AG09309 (cell line): ENCODE measurements at regions not wholly inside any gene's neighbourhood (a gene's known extent, or its start where the extent isn't known, plus 50 kb on each side); places are given as distances from the start of the nearest gene placed in this dataset.
A peak's percentile ranks its signal among the peaks of the same experiment; 100 is the strongest.

ENCODE experiments used
- DNase-seq: peaks from one replicate; pipeline ENCODE4 v3.0.0-alpha.2; 2010; ENCODE audit warnings: low read depth
- H3K4me3 ChIP-seq: 2 replicates; pipeline ENCODE4 v1.5.1; 2011; ENCODE audit warnings: mild to moderate bottlenecking, low read depth, low read length, moderate library complexity; ENCODE audit not compliant: control insufficient read depth
- CTCF ChIP-seq: IDR thresholded peaks from 2 replicates; pipeline ENCODE4 v1.5.1; 2011; ENCODE audit warnings: mild to moderate bottlenecking, low read depth, low read length, inconsistent platforms; ENCODE audit not compliant: insufficient read depth, control insufficient read depth; ENCODE audit errors: missing control alignments

- H3K4me3 ChIP-seq = no peak overlapping the region
- no peak for DNase-seq
- TF ChIP-seq CTCF = no peak
Observed at GRCh38 chr4:186826006-186826405, 102.3 kb upstream of the FAT1 start.

GRCh38 chr4:186826846-186827533 lies 103.3 kb upstream of the FAT1 start:
- TF ChIP-seq CTCF = no peak
- H3K4me3 ChIP-seq = no peak overlapping the region
- no peak for DNase-seq

- no peak for TF ChIP-seq CTCF
- DNase-seq = no peak
- H3K4me3 ChIP-seq = no peak overlapping the region
Observed at GRCh38 chr4:186827534-186827897, 103.9 kb upstream of the FAT1 start.

- no peak for TF ChIP-seq CTCF
- no peak overlapping the region for H3K4me3 ChIP-seq
- no peak for DNase-seq
Observed at GRCh38 chr4:186829097-186829496, 105.4 kb upstream of the FAT1 start.

GRCh38 chr4:186829740-186830449 lies 106.2 kb upstream of the FAT1 start:
- peak; percentile 54 for DNase-seq
- TF ChIP-seq CTCF = no peak
- no peak overlapping the region for H3K4me3 ChIP-seq

- H3K4me3 ChIP-seq = no peak overlapping the region
- TF ChIP-seq CTCF = no peak
- DNase-seq = no peak
Observed at GRCh38 chr4:186831574-186831973, 107.9 kb upstream of the FAT1 start.
